Activated CD8-positive, alpha-beta memory T cell treated with anti-CD3 and anti-CD28 coated beads, Interleukin-2, amount 10 ng/mL, durations not matched to agents 7 days and 5 days (primary cell): ENCODE measurements at regions not wholly inside any gene's neighbourhood (a gene's known extent, or its start where the extent isn't known, plus 50 kb on each side); places are given as distances from the start of the nearest gene placed in this dataset.

Experiments used
- ATAC-seq: fragments of 150-1000 bp; cut with Tn5 transposase; one replicate; pipeline ENCODE4 v1.10.0; 2021; ENCODE audit warnings: moderate library complexity
- CTCF ChIA-PET: fragments of 350-600 bp; sonication (Branson Sonifier 250); formaldehyde crosslinking; loops from one replicate; lab custom pipeline; 2021; ENCODE audit warnings: antibody characterized with exemption; lab: Charles Lee
- DNase-seq: peaks from one replicate; pipeline ENCODE4 v3.0.0-alpha.2; 2020
- H3K27ac Mint-ChIP-seq: one replicate; pipeline ENCODE4 v1.8.0; 2021; ENCODE audit warnings: mild to moderate bottlenecking, mixed read lengths
- H3K27me3 Mint-ChIP-seq: one replicate; pipeline ENCODE4 v1.8.0; 2021; ENCODE audit warnings: mixed read lengths
- H3K36me3 Mint-ChIP-seq: one replicate; pipeline ENCODE4 v1.8.0; 2021; ENCODE audit warnings: mild to moderate bottlenecking, mixed read lengths
- H3K4me1 Mint-ChIP-seq: one replicate; pipeline ENCODE4 v1.8.0; 2021; ENCODE audit warnings: mixed read lengths
- H3K4me3 Mint-ChIP-seq: one replicate; pipeline ENCODE4 v1.8.0; 2021; ENCODE audit warnings: mild to moderate bottlenecking, moderate library complexity, mixed read lengths
- H3K9me3 Mint-ChIP-seq: one replicate; pipeline ENCODE4 v1.8.0; 2022; ENCODE audit warnings: low read depth, mixed read lengths

DNA sequence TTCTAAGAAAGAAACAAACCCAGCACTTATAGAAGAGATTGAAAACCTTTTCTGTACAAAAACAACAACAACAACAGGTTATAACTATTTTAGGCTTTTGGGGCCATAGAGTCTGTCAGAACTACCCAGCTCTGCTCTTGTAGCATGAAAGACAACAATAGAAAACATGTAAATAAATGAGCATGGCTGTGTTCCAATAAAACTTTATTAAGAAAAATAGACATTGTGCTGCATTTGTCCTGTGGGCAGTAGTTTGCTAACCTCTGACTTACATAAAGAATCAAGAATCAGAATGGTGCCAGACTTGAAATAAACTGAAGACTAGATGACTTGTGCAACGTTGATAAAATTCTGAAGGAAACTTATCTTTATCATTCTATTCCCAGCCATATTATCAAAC lies 617.5 kb downstream of the DIAPH3 start:
- no peaks in the 10 kb centered on the region for H3K9me3 Mint-ChIP-seq
- H3K27me3 Mint-ChIP-seq = peaks cover 2% of the 10 kb centered on the region
- ATAC-seq (no peak), DNase-seq (no peak)
- H3K4me1 Mint-ChIP-seq = no peaks in the 10 kb centered on the region
- H3K4me3 Mint-ChIP-seq = no peak overlapping the region
- no peaks in the 10 kb centered on the region for H3K36me3 Mint-ChIP-seq
- CTCF ChIA-PET = no interaction called here
- no peak overlapping the region for H3K27ac Mint-ChIP-seq

DNA sequence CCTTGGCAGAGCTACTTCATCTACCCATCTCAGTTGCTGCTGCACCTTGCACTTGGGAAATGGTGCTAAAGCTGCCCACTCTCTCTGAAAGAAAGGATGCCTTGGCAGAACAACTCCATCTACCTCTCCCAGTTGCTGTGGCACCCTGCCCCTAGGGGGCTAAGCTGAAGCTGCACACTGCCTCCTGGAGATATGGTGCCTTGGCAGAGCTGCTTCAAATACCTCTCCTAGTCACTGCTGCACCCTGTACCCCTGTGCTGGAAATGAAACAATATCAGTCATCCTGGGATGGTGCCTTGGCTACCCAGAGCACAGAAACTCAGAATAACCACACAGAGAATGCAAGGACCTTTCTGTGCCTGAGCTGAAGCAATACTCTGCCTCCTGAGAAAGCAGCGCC lies 615.8 kb downstream of the DIAPH3 start:
- CTCF ChIA-PET = no interaction called here
- Mint-ChIP-seq H3K9me3 (no peaks in the 10 kb centered on the region), H3K36me3 (no peaks in the 10 kb centered on the region), H3K27me3 (peaks cover 2% of the 10 kb centered on the region), H3K27ac (no peak overlapping the region), H3K4me1 (no peaks in the 10 kb centered on the region), H3K4me3 (no peak overlapping the region)
- no peak for ATAC-seq
- no peak for DNase-seq

DNA sequence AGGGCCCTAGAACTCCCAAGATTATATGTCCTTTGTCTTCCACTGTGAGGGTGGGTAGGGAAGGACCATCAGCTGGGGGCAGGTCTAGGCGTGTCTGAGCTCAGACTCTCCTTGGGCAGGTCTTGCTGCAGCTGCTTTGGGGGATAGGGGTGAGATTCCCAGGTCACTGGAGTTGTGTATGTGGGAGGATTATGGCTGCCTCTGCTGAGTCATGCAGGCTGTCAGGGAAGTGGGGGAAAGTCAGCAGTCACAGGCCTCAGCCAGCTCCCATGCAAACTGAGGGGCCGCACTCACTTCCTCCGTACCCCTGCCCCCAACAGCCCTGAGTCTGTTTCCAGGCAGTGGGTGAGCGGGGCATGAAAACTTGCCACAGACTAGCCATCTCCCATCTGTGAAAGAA lies 600.8 kb downstream of the DIAPH3 start:
- no peak overlapping the region for H3K27ac Mint-ChIP-seq
- H3K27me3 Mint-ChIP-seq = no peaks in the 10 kb centered on the region
- H3K9me3 Mint-ChIP-seq = no peaks in the 10 kb centered on the region
- no peaks in the 10 kb centered on the region for H3K4me1 Mint-ChIP-seq
- ATAC-seq = no peak
- H3K36me3 Mint-ChIP-seq = no peaks in the 10 kb centered on the region
- CTCF ChIA-PET = no interaction called here
- DNase-seq = no peak
- no peak overlapping the region for H3K4me3 Mint-ChIP-seq

DNA sequence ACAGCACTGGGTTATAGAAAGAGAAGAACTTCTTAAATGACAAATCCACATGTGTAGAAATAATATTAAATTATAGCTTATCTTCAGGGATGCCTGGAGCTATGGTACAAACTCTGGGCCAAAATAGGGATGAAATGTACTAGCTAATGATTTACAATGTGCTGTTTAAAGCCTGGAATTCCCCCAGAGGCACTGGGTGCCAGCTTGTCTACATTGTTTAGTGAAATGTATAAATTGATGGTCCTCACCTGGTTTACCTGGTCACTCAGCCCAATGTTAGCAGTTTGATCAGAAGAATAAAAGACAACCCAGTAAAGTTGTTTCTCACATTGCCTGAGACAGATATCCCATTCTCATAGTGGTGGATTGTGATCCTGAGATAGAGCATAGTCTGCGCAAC lies 597.2 kb downstream of the DIAPH3 start:
- H3K27me3 Mint-ChIP-seq = no peaks in the 10 kb centered on the region
- no peak overlapping the region for H3K27ac Mint-ChIP-seq
- CTCF ChIA-PET = no interaction called here
- no peak overlapping the region for H3K4me3 Mint-ChIP-seq
- no peaks in the 10 kb centered on the region for H3K36me3 Mint-ChIP-seq
- H3K4me1 Mint-ChIP-seq = peaks cover 4% of the 10 kb centered on the region
- no peaks in the 10 kb centered on the region for H3K9me3 Mint-ChIP-seq
- ATAC-seq = no peak
- no peak for DNase-seq

DNA sequence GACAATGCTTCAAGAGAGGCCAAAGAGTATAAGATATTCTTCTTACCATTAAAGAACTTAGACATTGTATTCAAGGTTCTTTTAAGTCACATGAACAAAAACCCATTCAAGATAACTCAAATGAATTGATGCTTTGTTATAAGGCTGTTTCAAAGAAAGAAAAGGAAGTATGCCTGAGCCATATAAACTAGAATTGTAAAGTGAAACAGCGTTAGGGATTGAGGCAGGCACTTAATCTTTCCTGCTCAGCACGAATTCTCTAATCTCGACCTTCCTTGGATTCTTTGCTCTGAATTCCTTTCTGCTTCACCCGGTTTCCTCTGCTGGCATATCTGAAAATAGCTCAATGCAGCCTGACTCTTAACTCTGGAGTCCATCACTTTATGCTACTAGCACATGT lies 595.4 kb downstream of the DIAPH3 start:
- Mint-ChIP-seq H3K27ac (no peak overlapping the region), H3K27me3 (no peaks in the 10 kb centered on the region), H3K36me3 (no peaks in the 10 kb centered on the region), H3K4me3 (no peak overlapping the region), H3K4me1 (peaks cover 4% of the 10 kb centered on the region), H3K9me3 (no peaks in the 10 kb centered on the region)
- no peak for DNase-seq
- CTCF ChIA-PET = no interaction called here
- ATAC-seq = no peak

- no peak overlapping the region for H3K27ac Mint-ChIP-seq
- H3K4me1 Mint-ChIP-seq = peaks cover 4% of the 10 kb centered on the region
- H3K4me3 Mint-ChIP-seq = no peak overlapping the region
- ATAC-seq (no peak), DNase-seq (no peak)
- CTCF ChIA-PET = no interaction called here
- H3K9me3 Mint-ChIP-seq = no peaks in the 10 kb centered on the region
- H3K36me3 Mint-ChIP-seq = no peaks in the 10 kb centered on the region
- H3K27me3 Mint-ChIP-seq = peaks cover 6% of the 10 kb centered on the region
These were observed 593.5 kb downstream of the DIAPH3 start for GRCh38 chr13:59570204-59570603.

DNA sequence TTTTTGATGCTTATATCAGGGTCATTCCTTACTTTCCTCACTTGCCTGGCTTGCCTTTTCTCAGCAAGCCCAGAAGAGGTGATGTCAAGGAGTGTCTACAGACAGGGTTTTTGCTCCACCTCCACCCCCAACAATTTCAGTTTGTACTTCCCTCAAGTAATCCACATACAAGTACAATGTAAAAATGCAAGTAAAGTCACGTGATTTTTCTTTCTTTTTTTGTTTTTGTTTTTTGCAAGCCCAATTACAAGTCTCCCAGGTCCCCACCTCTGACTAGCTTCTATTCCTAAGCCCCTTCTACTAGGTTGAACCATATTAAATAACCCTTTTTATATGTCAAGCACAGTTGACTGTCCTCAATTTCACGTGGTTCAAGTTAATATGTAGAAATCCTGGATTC lies 579.6 kb downstream of the DIAPH3 start:
- CTCF ChIA-PET = no interaction called here
- Mint-ChIP-seq H3K9me3 (no peaks in the 10 kb centered on the region), H3K36me3 (no peaks in the 10 kb centered on the region), H3K27me3 (peaks cover 8% of the 10 kb centered on the region), H3K4me3 (no peak overlapping the region), H3K4me1 (no peaks in the 10 kb centered on the region), H3K27ac (no peak overlapping the region)
- DNase-seq (no peak), ATAC-seq (no peak)

DNA sequence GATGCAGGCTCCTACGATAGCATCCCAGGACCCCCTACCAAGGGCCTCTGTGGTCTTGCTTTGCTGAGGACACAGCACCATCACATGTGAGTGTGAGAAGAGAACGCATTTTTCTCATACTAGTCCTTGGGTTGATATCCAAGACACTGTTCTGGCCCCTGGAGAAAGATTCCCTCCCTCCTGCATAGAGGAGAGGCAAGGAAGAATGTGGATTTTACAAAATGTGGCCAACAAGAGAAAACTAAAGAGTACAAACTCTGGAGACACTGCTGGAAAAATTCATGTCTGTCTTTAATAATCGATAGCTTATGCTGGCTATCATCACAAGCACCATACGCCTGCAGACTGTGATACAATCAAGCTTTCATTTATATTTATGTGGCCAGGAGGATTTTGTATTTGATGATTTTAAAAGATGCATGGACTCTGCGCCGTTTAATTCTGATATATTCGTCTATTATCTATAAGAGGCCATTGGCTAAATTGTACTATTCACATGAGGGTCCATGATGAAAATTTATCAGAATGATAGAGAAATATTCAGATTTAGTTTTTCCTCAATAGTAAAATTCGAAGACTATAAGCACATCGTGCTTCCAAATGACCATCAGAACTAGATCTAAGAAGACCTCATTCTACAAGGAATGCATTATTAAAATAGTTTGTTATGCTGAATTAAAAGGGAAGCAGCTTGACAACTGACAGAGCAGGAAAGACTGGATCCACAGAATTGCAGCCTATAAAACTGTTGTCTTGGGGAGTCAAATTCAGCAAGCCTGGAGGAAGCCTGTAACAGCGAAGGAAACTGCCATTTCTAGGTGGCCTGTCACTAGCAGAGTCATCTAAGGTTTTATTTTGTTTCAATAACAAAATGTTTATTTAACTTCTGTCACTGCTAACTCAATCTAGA lies 578.7 kb downstream of the DIAPH3 start:
- peaks cover 8% of the 10 kb centered on the region for H3K27me3 Mint-ChIP-seq
- CTCF ChIA-PET = no interaction called here
- H3K4me1 Mint-ChIP-seq = no peaks in the 10 kb centered on the region
- no peaks in the 10 kb centered on the region for H3K9me3 Mint-ChIP-seq
- no peaks in the 10 kb centered on the region for H3K36me3 Mint-ChIP-seq
- H3K27ac Mint-ChIP-seq = no peak overlapping the region
- no peak overlapping the region for H3K4me3 Mint-ChIP-seq
- no peak for DNase-seq
- ATAC-seq = no peak

GRCh38 chr13:59587030-59587429 lies 576.7 kb downstream of the DIAPH3 start:
- H3K27ac Mint-ChIP-seq = no peak overlapping the region
- DNase-seq (no peak), ATAC-seq (no peak)
- H3K4me1 Mint-ChIP-seq = no peaks in the 10 kb centered on the region
- no peaks in the 10 kb centered on the region for H3K9me3 Mint-ChIP-seq
- H3K4me3 Mint-ChIP-seq = no peak overlapping the region
- no peaks in the 10 kb centered on the region for H3K36me3 Mint-ChIP-seq
- peaks cover 8% of the 10 kb centered on the region for H3K27me3 Mint-ChIP-seq
- CTCF ChIA-PET = no interaction called here

- no peaks in the 10 kb centered on the region for H3K9me3 Mint-ChIP-seq
- H3K27me3 Mint-ChIP-seq = peaks cover 9% of the 10 kb centered on the region
- no peak overlapping the region for H3K27ac Mint-ChIP-seq
- ATAC-seq = no peak
- H3K36me3 Mint-ChIP-seq = no peaks in the 10 kb centered on the region
- DNase-seq = no peak
- CTCF ChIA-PET = no interaction called here
- H3K4me1 Mint-ChIP-seq = no peaks in the 10 kb centered on the region
- no peak overlapping the region for H3K4me3 Mint-ChIP-seq
These were observed 575.6 kb downstream of the DIAPH3 start for GRCh38 chr13:59587971-59588716.

- ATAC-seq = no peak
- CTCF ChIA-PET = no interaction called here
- Mint-ChIP-seq H3K4me3 (no peak overlapping the region), H3K27me3 (peaks cover 10% of the 10 kb centered on the region), H3K27ac (no peak overlapping the region), H3K4me1 (no peaks in the 10 kb centered on the region), H3K36me3 (no peaks in the 10 kb centered on the region), H3K9me3 (no peaks in the 10 kb centered on the region)
- DNase-seq = no peak
These were observed 575.0 kb downstream of the DIAPH3 start for GRCh38 chr13:59588717-59589067.

DNA sequence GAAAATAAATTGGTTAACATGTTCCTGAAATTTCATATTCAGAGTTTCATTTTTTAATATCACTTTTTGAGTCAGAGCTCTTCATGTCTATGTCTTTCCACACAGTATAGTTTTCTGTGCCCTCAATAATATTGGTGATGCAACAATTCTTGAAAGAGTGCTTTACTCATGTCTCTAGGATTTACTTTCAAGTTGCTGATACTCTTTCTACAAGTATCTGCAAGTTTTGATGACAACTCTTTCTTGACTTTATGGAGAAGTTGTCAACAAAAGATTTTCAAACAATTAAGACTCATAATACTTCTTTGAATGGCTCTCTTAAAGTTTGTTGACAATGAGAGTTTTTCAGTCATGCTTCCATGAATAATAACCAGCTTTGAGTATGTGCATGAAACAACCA lies 561.7 kb downstream of the DIAPH3 start:
- Mint-ChIP-seq H3K27ac (no peak overlapping the region), H3K9me3 (peaks cover 3% of the 10 kb centered on the region), H3K4me3 (no peak overlapping the region), H3K27me3 (no peaks in the 10 kb centered on the region), H3K4me1 (no peaks in the 10 kb centered on the region), H3K36me3 (no peaks in the 10 kb centered on the region)
- no peak for ATAC-seq
- DNase-seq = no peak
- CTCF ChIA-PET = no interaction called here

- no peaks in the 10 kb centered on the region for H3K4me1 Mint-ChIP-seq
- DNase-seq = no peak
- H3K27me3 Mint-ChIP-seq = no peaks in the 10 kb centered on the region
- no peak for ATAC-seq
- CTCF ChIA-PET = no interaction called here
- H3K27ac Mint-ChIP-seq = no peak overlapping the region
- no peaks in the 10 kb centered on the region for H3K36me3 Mint-ChIP-seq
- H3K9me3 Mint-ChIP-seq = peaks cover 3% of the 10 kb centered on the region
- H3K4me3 Mint-ChIP-seq = no peak overlapping the region
These were observed 560.1 kb downstream of the DIAPH3 start for GRCh38 chr13:59603646-59604045.

GRCh38 chr13:59607172-59607571 lies 556.6 kb downstream of the DIAPH3 start:
- no peak for ATAC-seq
- Mint-ChIP-seq H3K4me3 (no peak overlapping the region), H3K36me3 (no peaks in the 10 kb centered on the region), H3K9me3 (no peaks in the 10 kb centered on the region), H3K27me3 (no peaks in the 10 kb centered on the region), H3K4me1 (no peaks in the 10 kb centered on the region), H3K27ac (no peak overlapping the region)
- DNase-seq = no peak
- CTCF ChIA-PET = no interaction called here
